GM23248 (cell line): ENCODE measurements at regions not wholly inside any gene's neighbourhood (a gene's known extent, or its start where the extent isn't known, plus 50 kb on each side); places are given as distances from the start of the nearest gene placed in this dataset.
A peak's percentile ranks its signal among the peaks of the same experiment; 100 is the strongest.

Experiments
- DNase-seq: peaks from one replicate; pipeline ENCODE4 v3.0.0-alpha.2; 2015
- H2AFZ ChIP-seq: fragments of 200-600 bp; sonication (generic); 2 replicates; pipeline ENCODE4 v1.6.1; 2016; ENCODE audit warnings: antibody characterized with exemption
- H3F3A ChIP-seq: fragments of 200-600 bp; sonication (generic); 2 replicates; pipeline ENCODE4 v1.6.1; 2016; ENCODE audit warnings: mild to moderate bottlenecking, antibody characterized with exemption, mixed run types; ENCODE audit not compliant: insufficient read depth
- H3K27ac ChIP-seq: fragments of 200-600 bp; sonication (generic); 2 replicates; pipeline ENCODE4 v1.5.1; 2016; ENCODE audit warnings: mild to moderate bottlenecking
- H3K27me3 ChIP-seq: fragments of 200-600 bp; sonication (generic); replicated peaks from 2 replicates; pipeline ENCODE4 v1.6.1; 2016; ENCODE audit warnings: mild to moderate bottlenecking; ENCODE audit not compliant: insufficient read depth
- H3K36me3 ChIP-seq: fragments of 200-600 bp; sonication (generic); 2 replicates; pipeline ENCODE4 v1.6.1; 2016; ENCODE audit warnings: low read depth, mild to moderate bottlenecking
- H3K4me1 ChIP-seq: fragments of 200-600 bp; sonication (generic); 2 replicates; pipeline ENCODE4 v1.6.1; 2016; ENCODE audit warnings: mild to moderate bottlenecking; ENCODE audit not compliant: insufficient read depth
- H3K4me2 ChIP-seq: fragments of 200-600 bp; sonication (generic); one replicate; pipeline ENCODE4 v1.6.1; 2016; ENCODE audit warnings: mild to moderate bottlenecking; ENCODE audit not compliant: unreplicated experiment
- H3K4me3 ChIP-seq: fragments of 200-600 bp; sonication (generic); 2 replicates; pipeline ENCODE4 v1.5.1; 2016; ENCODE audit warnings: mild to moderate bottlenecking
- H3K79me2 ChIP-seq: fragments of 200-600 bp; sonication (generic); 2 replicates; pipeline ENCODE4 v1.6.1; 2016; ENCODE audit warnings: mild to moderate bottlenecking; ENCODE audit not compliant: insufficient read depth
- H3K9ac ChIP-seq: fragments of 200-600 bp; sonication (generic); 2 replicates; pipeline ENCODE4 v1.6.1; 2016; ENCODE audit warnings: mild to moderate bottlenecking
- H3K9me2 ChIP-seq: fragments of 200-600 bp; sonication (generic); 2 replicates; pipeline ENCODE4 v1.6.1; 2016; ENCODE audit warnings: mixed run types, mild to moderate bottlenecking, moderate library complexity; ENCODE audit not compliant: insufficient read depth
- H3K9me3 ChIP-seq: fragments of 200-600 bp; sonication (generic); one replicate; pipeline ENCODE4 v1.6.1; 2017; ENCODE audit warnings: low read depth
- H4K20me1 ChIP-seq: fragments of 200-600 bp; sonication (generic); 2 replicates; pipeline ENCODE4 v1.6.0; 2016; ENCODE audit not compliant: insufficient read depth
- EZH2 ChIP-seq: fragments of 200-600 bp; sonication (generic); IDR thresholded peaks from 2 replicates; pipeline ENCODE4 v1.6.1; 2018; ENCODE audit warnings: antibody characterized with exemption, mild to moderate bottlenecking; ENCODE audit not compliant: insufficient read depth, poor library complexity, severe bottlenecking
- EZH2phosphoT487 ChIP-seq: fragments of 200-600 bp; sonication (generic); IDR thresholded peaks from 2 replicates; pipeline ENCODE4 v1.6.1; 2018; ENCODE audit warnings: antibody characterized with exemption, moderate library complexity, mild to moderate bottlenecking, low read depth; ENCODE audit not compliant: insufficient read depth
- WGBS, 2 experiments: methylation state at CpG; one replicate each; pipeline ENCODE4 v1.1.6; 2015 to 2017; ENCODE audit warnings: low lambda C conversion rate in 2 of 2, low coverage in 1 of 2; ENCODE audit errors: missing lambda C conversion rate in 2 of 2; 5-methylcytosine and 5-hydroxymethylcytosine counted together
- in situ Hi-C: fragments of 300-500 bp; cut with MboI; formaldehyde crosslinking; loops from 2 replicates; pipeline ENCODE4 v1.15.0; 2020

DNA sequence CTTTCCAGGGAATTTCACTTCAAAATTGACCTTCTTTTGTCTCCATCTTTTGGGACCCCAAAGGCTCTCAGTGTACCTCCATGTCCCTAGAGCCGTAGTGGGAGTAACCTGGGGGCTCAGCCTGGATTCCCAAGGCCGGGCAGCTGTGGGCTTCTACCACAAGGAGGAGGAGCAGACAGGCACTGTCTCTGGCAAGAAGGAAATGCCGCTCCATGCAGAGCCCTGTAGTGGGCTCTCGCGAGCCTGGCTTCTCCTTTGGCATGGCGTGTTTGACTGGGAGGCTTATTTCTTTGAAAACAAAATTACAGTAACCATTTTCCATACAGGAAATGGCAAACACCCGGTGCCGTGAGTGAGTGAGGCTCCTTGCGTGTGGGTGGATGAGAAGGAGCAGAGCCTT lies 76.8 kb upstream of the FAM180A start:
- Histone ChIP-seq H3K9me2 (no peaks in the 10 kb centered on the region), H3K4me1 (no peaks in the 10 kb centered on the region), H3K9ac (no peak overlapping the region), H3K4me3 (no peak overlapping the region), H2AFZ (no peak overlapping the region), H3K27ac (no peak overlapping the region), H3F3A (no peaks in the 10 kb centered on the region), H3K9me3 (no peaks in the 10 kb centered on the region), H3K36me3 (no peaks in the 10 kb centered on the region), H3K27me3 (no peaks in the 10 kb centered on the region), H3K79me2 (no peaks in the 10 kb centered on the region), H4K20me1 (no peaks in the 10 kb centered on the region), H3K4me2 (no peak overlapping the region)
- no peak for TF ChIP-seq EZH2
- TF ChIP-seq EZH2phosphoT487: no peak
- 66 to 68% methylated on average over 9 of the region's 9 CpGs for WGBS, 2 experiments
- in situ Hi-C loops: no loop called here
- DNase-seq: peak; percentile 23

DNA sequence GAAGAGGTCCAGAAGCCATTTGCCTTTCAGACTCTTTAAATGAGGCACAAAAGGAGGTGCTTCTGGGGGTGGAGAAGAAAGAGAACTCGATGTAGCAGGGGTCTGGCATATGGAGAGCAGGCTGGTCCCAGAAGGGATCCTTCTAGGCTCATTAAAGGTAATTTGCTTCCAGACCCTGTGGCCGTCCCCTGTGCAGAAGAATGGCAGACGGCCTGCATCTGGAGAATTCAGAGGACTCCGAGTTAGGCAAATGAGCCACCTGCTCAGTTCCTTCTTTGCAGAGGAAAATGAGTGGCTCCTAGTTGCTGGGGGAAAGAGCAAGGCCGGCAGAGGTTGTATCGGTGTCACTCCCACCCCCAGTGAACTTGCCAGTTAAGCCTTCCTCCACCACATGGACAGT lies 73.8 kb upstream of the FAM180A start:
- Histone ChIP-seq H3K36me3 (no peaks in the 10 kb centered on the region), H3K9me2 (no peaks in the 10 kb centered on the region), H3K79me2 (no peaks in the 10 kb centered on the region), H3K9ac (no peak overlapping the region), H3K4me1 (no peaks in the 10 kb centered on the region), H3F3A (no peaks in the 10 kb centered on the region), H3K4me3 (no peak overlapping the region), H3K27me3 (no peaks in the 10 kb centered on the region), H3K9me3 (no peaks in the 10 kb centered on the region), H3K4me2 (no peak overlapping the region), H2AFZ (no peak overlapping the region), H4K20me1 (no peaks in the 10 kb centered on the region), H3K27ac (no peak overlapping the region)
- TF ChIP-seq EZH2 (no peak), EZH2phosphoT487 (no peak)
- WGBS, 2 experiments: 57 to 65% methylated on average over 6 of the region's 6 CpGs
- in situ Hi-C loops: no loop called here
- DNase-seq: no peak

DNA sequence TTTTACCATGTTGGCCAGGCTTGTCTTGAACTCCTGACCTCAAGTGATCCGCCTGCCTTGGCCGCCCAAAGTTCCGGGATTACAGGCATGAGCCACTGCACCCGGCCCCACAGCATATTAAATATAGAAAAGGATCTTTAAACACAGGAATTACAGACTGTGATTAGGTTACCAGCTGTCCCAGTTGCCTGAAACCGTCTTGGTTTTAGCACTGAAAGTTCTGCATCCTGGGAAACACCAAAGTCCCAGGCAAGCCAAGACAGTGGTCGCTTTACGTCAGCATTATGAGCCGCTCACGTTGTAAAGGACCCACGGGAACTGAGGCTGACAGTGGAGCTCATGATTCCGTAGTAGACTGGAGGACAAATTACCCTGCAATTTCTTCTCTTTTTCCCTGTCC lies 69.0 kb upstream of the FAM180A start:
- H3K79me2 ChIP-seq: no peaks in the 10 kb centered on the region
- 62 to 67% methylated on average over 11 of the region's 11 CpGs for WGBS, 2 experiments
- in situ Hi-C loops: no loop called here

DNA sequence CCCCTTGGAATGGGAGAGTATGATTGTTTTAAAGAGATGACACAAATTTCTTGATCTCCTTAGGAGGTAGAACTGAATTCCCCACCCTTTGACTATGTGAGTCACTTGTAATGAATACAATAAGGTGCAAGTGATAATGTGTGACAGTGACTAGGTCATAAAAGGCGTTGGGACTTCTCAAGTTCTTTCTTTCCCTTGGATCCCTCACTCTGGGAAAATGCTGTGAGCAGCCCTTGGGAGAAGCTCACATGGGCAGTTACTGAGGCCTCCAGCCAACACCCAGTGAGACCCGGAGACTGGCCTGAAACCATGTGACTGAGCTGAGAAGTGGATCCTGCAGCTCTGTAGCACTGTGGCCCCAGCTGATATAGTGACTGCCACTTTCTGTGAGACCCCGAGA lies 66.4 kb upstream of the FAM180A start:
- Histone ChIP-seq H3K79me2 (no peaks in the 10 kb centered on the region), H3K36me3 (no peaks in the 10 kb centered on the region), H3K27ac (no peak overlapping the region), H4K20me1 (no peaks in the 10 kb centered on the region), H3K4me2 (no peak overlapping the region), H3K9ac (no peak overlapping the region), H3K27me3 (no peaks in the 10 kb centered on the region), H3K9me3 (no peaks in the 10 kb centered on the region), H3K4me1 (no peaks in the 10 kb centered on the region), H2AFZ (no peak overlapping the region), H3F3A (no peaks in the 10 kb centered on the region), H3K9me2 (no peaks in the 10 kb centered on the region), H3K4me3 (no peak overlapping the region)
- 63 to 66% methylated on average over 3 of the region's 3 CpGs for WGBS, 2 experiments
- in situ Hi-C loops: no loop called here
- no peak for DNase-seq
- TF ChIP-seq EZH2phosphoT487 (no peak), EZH2 (no peak)

More for the DNA sequence above, 69.0 kb upstream of the FAM180A start:
- Histone ChIP-seq H3K9ac (no peak overlapping the region), H3K9me3 (no peaks in the 10 kb centered on the region), H3K4me3 (no peak overlapping the region), H3F3A (no peaks in the 10 kb centered on the region), H3K27ac (no peak overlapping the region), H3K27me3 (no peaks in the 10 kb centered on the region), H3K4me2 (no peak overlapping the region), H3K36me3 (no peaks in the 10 kb centered on the region), H3K4me1 (no peaks in the 10 kb centered on the region), H3K9me2 (no peaks in the 10 kb centered on the region), H4K20me1 (no peaks in the 10 kb centered on the region), H2AFZ (no peak overlapping the region)
- TF ChIP-seq EZH2: no peak
- no peak for TF ChIP-seq EZH2phosphoT487
- no peak for DNase-seq

DNA sequence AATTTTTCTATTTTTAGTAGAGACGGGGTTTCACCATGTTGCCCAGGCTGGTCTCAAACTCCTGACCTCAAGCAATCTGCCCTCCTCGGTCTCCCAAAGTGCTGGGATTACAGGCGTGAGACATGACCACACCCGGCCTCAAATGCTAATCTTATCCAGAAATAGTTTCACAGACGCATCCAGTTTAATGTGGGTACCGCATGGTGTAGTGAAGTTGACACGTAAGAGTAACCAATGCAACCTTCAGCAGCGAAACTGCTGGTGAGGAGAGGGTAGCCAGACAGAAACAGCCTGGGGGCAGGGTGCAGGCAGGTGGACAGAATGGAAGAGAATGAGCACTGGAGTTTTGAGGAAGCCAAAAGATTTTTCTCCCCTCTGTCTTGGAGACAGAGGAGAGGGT lies 63.5 kb upstream of the FAM180A start:
- no peak overlapping the region for H3K9ac ChIP-seq
- H3K4me1 ChIP-seq: no peaks in the 10 kb centered on the region
- no peaks in the 10 kb centered on the region for H3K79me2 ChIP-seq
- no peak overlapping the region for H3K4me2 ChIP-seq
- no peaks in the 10 kb centered on the region for H3F3A ChIP-seq
- in situ Hi-C loops: no loop called here
- H3K9me2 ChIP-seq: no peaks in the 10 kb centered on the region
- no peaks in the 10 kb centered on the region for H4K20me1 ChIP-seq
- WGBS, 2 experiments: 22 to 28% methylated on average over 8 of the region's 8 CpGs
- TF ChIP-seq EZH2 (no peak), EZH2phosphoT487 (no peak)
- H3K36me3 ChIP-seq: no peaks in the 10 kb centered on the region
- no peaks in the 10 kb centered on the region for H3K27me3 ChIP-seq
- H2AFZ ChIP-seq: no peak overlapping the region
- H3K4me3 ChIP-seq: no peak overlapping the region
- H3K9me3 ChIP-seq: no peaks in the 10 kb centered on the region
- DNase-seq: no peak
- H3K27ac ChIP-seq: no peak overlapping the region
